CD4-positive, alpha-beta T cell treated with Interferon alpha-2 for 1 hour (primary cell): ENCODE measurements at regions not wholly inside any gene's neighbourhood (a gene's known extent, or its start where the extent isn't known, plus 50 kb on each side); places are given as distances from the start of the nearest gene placed in this dataset.

Experiments
- DNase-seq, 2 donors: peaks; one replicate each; pipeline ENCODE4 v3.0.0-alpha.2; 2020 to 2022

- DNase-seq = no peak
Measured at GRCh38 chr2:6071519-6071918, 379.3 kb downstream of the SOX11 start.

GRCh38 chr2:6072276-6072675, 380.1 kb downstream of the SOX11 start:
- no peak for DNase-seq

GRCh38 chr2:6072768-6073167, 380.6 kb downstream of the SOX11 start:
- DNase-seq = no peak

- no peak for DNase-seq
Measured at GRCh38 chr2:6073191-6074088, 381.3 kb downstream of the SOX11 start.

GRCh38 chr2:6074089-6074643, 382.0 kb downstream of the SOX11 start:
- no peak for DNase-seq

- no peak for DNase-seq
Measured at GRCh38 chr2:6077585-6077984, 385.4 kb downstream of the SOX11 start.

- DNase-seq = no peak
Measured at GRCh38 chr2:6078414-6078813, 386.2 kb downstream of the SOX11 start.

- no peak for DNase-seq
Measured at GRCh38 chr2:6079405-6079804, 387.2 kb downstream of the SOX11 start.

- DNase-seq = no peak
Measured at GRCh38 chr2:6080932-6081753, 389.0 kb downstream of the SOX11 start.

GRCh38 chr2:6081955-6082624, 389.9 kb downstream of the SOX11 start:
- DNase-seq = no peak

- DNase-seq = no peak
Measured at GRCh38 chr2:6082625-6083018, 390.4 kb downstream of the SOX11 start.

GRCh38 chr2:6083136-6083535, 391.0 kb downstream of the SOX11 start:
- no peak for DNase-seq

- DNase-seq = no peak
Measured at GRCh38 chr2:6089474-6089873, 397.3 kb downstream of the SOX11 start.

- no peak for DNase-seq
Measured at GRCh38 chr2:6103372-6103771, 411.2 kb downstream of the SOX11 start.

- no peak for DNase-seq
Measured at GRCh38 chr2:6103949-6104348, 411.8 kb downstream of the SOX11 start.

- DNase-seq = no peak
Measured at GRCh38 chr2:6107290-6107689, 415.1 kb downstream of the SOX11 start.

- no peak for DNase-seq
Measured at GRCh38 chr2:6109831-6110230, 417.6 kb downstream of the SOX11 start.

GRCh38 chr2:6111781-6112261, 419.6 kb downstream of the SOX11 start:
- DNase-seq = no peak

- no peak for DNase-seq
Measured at GRCh38 chr2:6113786-6114185, 421.6 kb downstream of the SOX11 start.

GRCh38 chr2:6127718-6128117, 435.5 kb downstream of the SOX11 start:
- DNase-seq = no peak

GRCh38 chr2:6139142-6139541, 447.0 kb downstream of the SOX11 start:
- DNase-seq = no peak

GRCh38 chr2:6139916-6140315, 447.7 kb downstream of the SOX11 start:
- no peak for DNase-seq

GRCh38 chr2:6140509-6140908, 448.3 kb downstream of the SOX11 start:
- DNase-seq = no peak
